HepG2 (cell line): ENCODE measurements at regions not wholly inside any gene's neighbourhood (a gene's known extent, or its start where the extent isn't known, plus 50 kb on each side); places are given as distances from the start of the nearest gene placed in this dataset.

Experiments used
- ATAC-seq: fragments of 200-7000 bp; cut with Tn5 transposase; 3 replicates; pipeline ENCODE4 v1.9.1; 2020; ENCODE audit warnings: mild to moderate bottlenecking, moderate library complexity
- BruUV-seq: library from RNA; stranded (reverse); fragments of 400-500 nt; replicated peaks from 2 replicates; lab custom pipeline; 2021; lab: Mats Ljungman, UMichigan
- CTCF ChIA-PET: fragments of 300-600 bp; formaldehyde crosslinking; extraction: SDS; loops from one replicate; lab custom pipeline; 2021; ENCODE audit warnings: low total read pairs, inconsistent platforms, low intra/inter-chr PET ratio; lab: Yijun Ruan, JAX
- POLR2A ChIA-PET: fragments of 350-600 bp; sonication (Branson Sonifier 250); formaldehyde crosslinking; loops from one replicate; lab custom pipeline; 2020; ENCODE audit warnings: antibody characterized with exemption, inconsistent platforms; lab: Yijun Ruan, JAX
- DNase-seq: peaks from one replicate; pipeline ENCODE4 v3.0.0-alpha.2; 2015; ENCODE audit warnings: low spot score
- FAIRE-seq: peaks from 3 replicates; lab custom pipeline; 2011; peaks lifted over from hg19 to GRCh38; lab: Jason Lieb, UNC
- H2AFZ ChIP-seq: one replicate; pipeline ENCODE4 v1.6.1; 2011; ENCODE audit warnings: low read length, inconsistent platforms
- H3K27ac ChIP-seq: fragments of 300-600 bp; 3 replicates; pipeline ENCODE4 v1.8.0; 2011; ENCODE audit warnings: mixed run types, mild to moderate bottlenecking, mixed read lengths, low read length, inconsistent platforms; ENCODE audit not compliant: insufficient read depth; ENCODE audit errors: extremely low read length
- H3K27me3 ChIP-seq, 2 experiments: fragments of 200-600 bp in 1 of 2; 2 replicates in 1 of 2; 3 replicates in 1 of 2; pipeline versions ENCODE4 v1.6.0 to v1.8.0; 2011; ENCODE audit warnings: low read length in 2 of 2, mild to moderate bottlenecking in 2 of 2, moderate library complexity in 2 of 2, inconsistent platforms in 1 of 2; ENCODE audit not compliant: insufficient read depth in 2 of 2, control insufficient read depth in 1 of 2
- H3K36me3 ChIP-seq, 2 experiments: fragments of 200-600 bp in 1 of 2; replicated peaks in 1 of 2; 2 replicates in 1 of 2; 3 replicates in 1 of 2; pipeline versions ENCODE4 v1.5.1 to v1.8.0; 2011; ENCODE audit warnings: low read length in 2 of 2, inconsistent platforms in 1 of 2; ENCODE audit not compliant: insufficient read depth in 2 of 2, control insufficient read depth in 1 of 2
- H3K4me1 ChIP-seq: 2 replicates; pipeline ENCODE4 v1.5.1; 2012; ENCODE audit warnings: low read length, inconsistent platforms; ENCODE audit not compliant: insufficient read depth
- H3K4me2 ChIP-seq: 2 replicates; pipeline ENCODE4 v1.6.0; 2011; ENCODE audit warnings: low read depth, low read length, inconsistent platforms
- H3K4me3 ChIP-seq, 3 experiments: fragments of 200-600 bp in 1 of 3; sonication (generic), shearing (Covaris generic) in 1 of 3; replicated peaks in 1 of 3; 2 replicates each; pipeline ENCODE4 v1.5.1; 2011 to 2016; ENCODE audit warnings: low read length in 3 of 3, inconsistent platforms in 2 of 3, low read depth in 2 of 3, mild to moderate bottlenecking in 2 of 3, control low read depth in 1 of 3, mixed read lengths in 1 of 3; ENCODE audit not compliant: insufficient read depth in 1 of 3
- H3K79me2 ChIP-seq: one replicate; pipeline ENCODE4 v1.6.1; 2011; ENCODE audit warnings: low read length, inconsistent platforms; ENCODE audit not compliant: insufficient read depth
- H3K9ac ChIP-seq: 2 replicates; pipeline ENCODE4 v1.6.0; 2011; ENCODE audit warnings: mild to moderate bottlenecking, low read depth, low read length, inconsistent platforms; ENCODE audit not compliant: insufficient read depth
- H3K9me3 ChIP-seq: 2 replicates; pipeline ENCODE4 v1.5.1; 2012; ENCODE audit warnings: mild to moderate bottlenecking, low read length
- H4K20me1 ChIP-seq: 2 replicates; pipeline ENCODE4 v1.6.0; 2011; ENCODE audit warnings: inconsistent platforms, mild to moderate bottlenecking, low read length, moderate library complexity; ENCODE audit not compliant: insufficient read depth
- MAZ ChIP-seq, 2 experiments: sonication (generic) in 1 of 2; formaldehyde crosslinking in 1 of 2; IDR thresholded peaks; 2 replicates each; pipeline versions ENCODE4 v1.5.0 to v1.6.1; 2012 to 2020; ENCODE audit warnings: low read depth in 2 of 2, mild to moderate bottlenecking in 2 of 2, borderline replicate concordance in 1 of 2, improper control_type of control experiment in 1 of 2, low read length in 1 of 2, missing genetic modification reagents in 1 of 2, moderate library complexity in 1 of 2
- ZNF775 ChIP-seq: sonication (generic); formaldehyde crosslinking; IDR thresholded peaks from 2 replicates; pipeline ENCODE4 v1.4.0; 2020; ENCODE audit warnings: missing genetic modification reagents, mild to moderate bottlenecking, moderate library complexity, borderline replicate concordance
- WGBS: methylation state at CpG from one replicate; pipeline ENCODE4 v1.1.6; 2017; ENCODE audit warnings: low lambda C conversion rate; 5-methylcytosine and 5-hydroxymethylcytosine counted together
- in situ Hi-C: cut with HindIII; loops from 2 replicates; pipeline ENCODE4 v1.10.0; 2017; ENCODE audit warnings: low pct_unique_long_range_greater_than_20kb; ENCODE audit not compliant: extremely low pct_ligation_motif_present
- intact Hi-C: fragments of 100-400 bp; cut with micrococcal nuclease; formaldehyde crosslinking; loops from one replicate; pipeline ENCODE4 v1.10.0; 2022; ENCODE audit not compliant: unreplicated experiment
- TF ChIP-seq, protein P1 (sequence below): sonication (generic); formaldehyde crosslinking; IDR thresholded peaks from 2 replicates; pipeline ENCODE4 v1.4.0; 2020; ENCODE audit warnings: mild to moderate bottlenecking, missing genetic modification reagents, borderline replicate concordance
- TF ChIP-seq, protein P2 (sequence below): sonication (generic); formaldehyde crosslinking; IDR thresholded peaks from 2 replicates; pipeline ENCODE4 v1.4.0; 2020; ENCODE audit warnings: missing genetic modification reagents
- TF ChIP-seq, protein P3 (sequence below): sonication (generic); formaldehyde crosslinking; IDR thresholded peaks from 2 replicates; pipeline ENCODE4 v1.5.1; 2020; ENCODE audit warnings: mild to moderate bottlenecking, missing genetic modification reagents, borderline replicate concordance
- TF ChIP-seq, protein P4 (sequence below): sonication (generic); formaldehyde crosslinking; IDR thresholded peaks from 2 replicates; pipeline ENCODE4 v1.8.1; 2023; ENCODE audit warnings: missing genetic modification reagents, mild to moderate bottlenecking, borderline replicate concordance

DNA sequence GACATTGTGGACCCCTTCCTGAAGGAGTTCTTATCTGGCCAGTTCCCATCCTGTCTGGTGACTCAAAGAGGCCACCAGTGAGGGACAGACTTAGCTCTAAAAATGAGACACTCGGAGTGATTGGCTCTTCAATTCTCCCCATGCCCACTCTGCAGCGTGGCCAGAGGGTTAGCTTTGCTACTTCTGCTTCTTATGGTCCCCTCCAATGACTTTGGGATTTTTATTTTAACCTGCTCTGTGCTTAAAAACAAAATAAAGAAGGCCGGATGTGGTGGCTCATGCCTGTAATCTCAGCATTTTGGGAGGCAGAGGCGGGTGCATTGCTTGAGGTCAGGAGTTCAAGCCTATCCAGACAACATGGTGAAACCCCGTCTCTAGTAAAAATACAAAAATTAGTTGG lies 573.0 kb upstream of the AUTS2 start:
- Histone ChIP-seq H3K4me2 (no peak overlapping the region), H3K27ac (no peak overlapping the region), H2AFZ (no peak overlapping the region), H3K9me3 (peaks cover 24% of the 10 kb centered on the region), H3K4me3 (no peak overlapping the region), H3K4me1 (no peaks in the 10 kb centered on the region), H3K27me3 (no peaks in the 10 kb centered on the region), H4K20me1 (no peaks in the 10 kb centered on the region), H3K36me3 (no peaks in the 10 kb centered on the region), H3K9ac (no peak overlapping the region), H3K79me2 (no peaks in the 10 kb centered on the region)
- DNase-seq (no peak), FAIRE-seq (no peak), ATAC-seq (no peak)
- POLR2A ChIA-PET = no interaction called here
- BruUV-seq = no TSS peak
- intact Hi-C loops = no loop called here
- WGBS = 10% methylated on average over 5 of the region's 5 CpGs
- CTCF ChIA-PET = no interaction called here
- TF ChIP-seq, protein P1, sequence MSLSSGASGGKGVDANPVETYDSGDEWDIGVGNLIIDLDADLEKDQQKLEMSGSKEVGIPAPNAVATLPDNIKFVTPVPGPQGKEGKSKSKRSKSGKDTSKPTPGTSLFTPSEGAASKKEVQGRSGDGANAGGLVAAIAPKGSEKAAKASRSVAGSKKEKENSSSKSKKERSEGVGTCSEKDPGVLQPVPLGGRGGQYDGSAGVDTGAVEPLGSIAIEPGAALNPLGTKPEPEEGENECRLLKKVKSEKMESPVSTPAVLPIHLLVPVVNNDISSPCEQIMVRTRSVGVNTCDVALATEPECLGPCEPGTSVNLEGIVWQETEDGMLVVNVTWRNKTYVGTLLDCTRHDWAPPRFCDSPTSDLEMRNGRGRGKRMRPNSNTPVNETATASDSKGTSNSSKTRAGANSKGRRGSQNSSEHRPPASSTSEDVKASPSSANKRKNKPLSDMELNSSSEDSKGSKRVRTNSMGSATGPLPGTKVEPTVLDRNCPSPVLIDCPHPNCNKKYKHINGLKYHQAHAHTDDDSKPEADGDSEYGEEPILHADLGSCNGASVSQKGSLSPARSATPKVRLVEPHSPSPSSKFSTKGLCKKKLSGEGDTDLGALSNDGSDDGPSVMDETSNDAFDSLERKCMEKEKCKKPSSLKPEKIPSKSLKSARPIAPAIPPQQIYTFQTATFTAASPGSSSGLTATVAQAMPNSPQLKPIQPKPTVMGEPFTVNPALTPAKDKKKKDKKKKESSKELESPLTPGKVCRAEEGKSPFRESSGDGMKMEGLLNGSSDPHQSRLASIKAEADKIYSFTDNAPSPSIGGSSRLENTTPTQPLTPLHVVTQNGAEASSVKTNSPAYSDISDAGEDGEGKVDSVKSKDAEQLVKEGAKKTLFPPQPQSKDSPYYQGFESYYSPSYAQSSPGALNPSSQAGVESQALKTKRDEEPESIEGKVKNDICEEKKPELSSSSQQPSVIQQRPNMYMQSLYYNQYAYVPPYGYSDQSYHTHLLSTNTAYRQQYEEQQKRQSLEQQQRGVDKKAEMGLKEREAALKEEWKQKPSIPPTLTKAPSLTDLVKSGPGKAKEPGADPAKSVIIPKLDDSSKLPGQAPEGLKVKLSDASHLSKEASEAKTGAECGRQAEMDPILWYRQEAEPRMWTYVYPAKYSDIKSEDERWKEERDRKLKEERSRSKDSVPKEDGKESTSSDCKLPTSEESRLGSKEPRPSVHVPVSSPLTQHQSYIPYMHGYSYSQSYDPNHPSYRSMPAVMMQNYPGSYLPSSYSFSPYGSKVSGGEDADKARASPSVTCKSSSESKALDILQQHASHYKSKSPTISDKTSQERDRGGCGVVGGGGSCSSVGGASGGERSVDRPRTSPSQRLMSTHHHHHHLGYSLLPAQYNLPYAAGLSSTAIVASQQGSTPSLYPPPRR = no peak
- TF ChIP-seq, protein P2, sequence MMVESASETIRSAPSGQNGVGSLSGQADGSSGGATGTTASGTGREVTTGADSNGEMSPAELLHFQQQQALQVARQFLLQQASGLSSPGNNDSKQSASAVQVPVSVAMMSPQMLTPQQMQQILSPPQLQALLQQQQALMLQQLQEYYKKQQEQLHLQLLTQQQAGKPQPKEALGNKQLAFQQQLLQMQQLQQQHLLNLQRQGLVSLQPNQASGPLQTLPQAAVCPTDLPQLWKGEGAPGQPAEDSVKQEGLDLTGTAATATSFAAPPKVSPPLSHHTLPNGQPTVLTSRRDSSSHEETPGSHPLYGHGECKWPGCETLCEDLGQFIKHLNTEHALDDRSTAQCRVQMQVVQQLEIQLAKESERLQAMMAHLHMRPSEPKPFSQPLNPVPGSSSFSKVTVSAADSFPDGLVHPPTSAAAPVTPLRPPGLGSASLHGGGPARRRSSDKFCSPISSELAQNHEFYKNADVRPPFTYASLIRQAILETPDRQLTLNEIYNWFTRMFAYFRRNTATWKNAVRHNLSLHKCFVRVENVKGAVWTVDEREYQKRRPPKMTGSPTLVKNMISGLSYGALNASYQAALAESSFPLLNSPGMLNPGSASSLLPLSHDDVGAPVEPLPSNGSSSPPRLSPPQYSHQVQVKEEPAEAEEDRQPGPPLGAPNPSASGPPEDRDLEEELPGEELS (CRISPR knock-in tag) = no peak
- TF ChIP-seq, protein P3, sequence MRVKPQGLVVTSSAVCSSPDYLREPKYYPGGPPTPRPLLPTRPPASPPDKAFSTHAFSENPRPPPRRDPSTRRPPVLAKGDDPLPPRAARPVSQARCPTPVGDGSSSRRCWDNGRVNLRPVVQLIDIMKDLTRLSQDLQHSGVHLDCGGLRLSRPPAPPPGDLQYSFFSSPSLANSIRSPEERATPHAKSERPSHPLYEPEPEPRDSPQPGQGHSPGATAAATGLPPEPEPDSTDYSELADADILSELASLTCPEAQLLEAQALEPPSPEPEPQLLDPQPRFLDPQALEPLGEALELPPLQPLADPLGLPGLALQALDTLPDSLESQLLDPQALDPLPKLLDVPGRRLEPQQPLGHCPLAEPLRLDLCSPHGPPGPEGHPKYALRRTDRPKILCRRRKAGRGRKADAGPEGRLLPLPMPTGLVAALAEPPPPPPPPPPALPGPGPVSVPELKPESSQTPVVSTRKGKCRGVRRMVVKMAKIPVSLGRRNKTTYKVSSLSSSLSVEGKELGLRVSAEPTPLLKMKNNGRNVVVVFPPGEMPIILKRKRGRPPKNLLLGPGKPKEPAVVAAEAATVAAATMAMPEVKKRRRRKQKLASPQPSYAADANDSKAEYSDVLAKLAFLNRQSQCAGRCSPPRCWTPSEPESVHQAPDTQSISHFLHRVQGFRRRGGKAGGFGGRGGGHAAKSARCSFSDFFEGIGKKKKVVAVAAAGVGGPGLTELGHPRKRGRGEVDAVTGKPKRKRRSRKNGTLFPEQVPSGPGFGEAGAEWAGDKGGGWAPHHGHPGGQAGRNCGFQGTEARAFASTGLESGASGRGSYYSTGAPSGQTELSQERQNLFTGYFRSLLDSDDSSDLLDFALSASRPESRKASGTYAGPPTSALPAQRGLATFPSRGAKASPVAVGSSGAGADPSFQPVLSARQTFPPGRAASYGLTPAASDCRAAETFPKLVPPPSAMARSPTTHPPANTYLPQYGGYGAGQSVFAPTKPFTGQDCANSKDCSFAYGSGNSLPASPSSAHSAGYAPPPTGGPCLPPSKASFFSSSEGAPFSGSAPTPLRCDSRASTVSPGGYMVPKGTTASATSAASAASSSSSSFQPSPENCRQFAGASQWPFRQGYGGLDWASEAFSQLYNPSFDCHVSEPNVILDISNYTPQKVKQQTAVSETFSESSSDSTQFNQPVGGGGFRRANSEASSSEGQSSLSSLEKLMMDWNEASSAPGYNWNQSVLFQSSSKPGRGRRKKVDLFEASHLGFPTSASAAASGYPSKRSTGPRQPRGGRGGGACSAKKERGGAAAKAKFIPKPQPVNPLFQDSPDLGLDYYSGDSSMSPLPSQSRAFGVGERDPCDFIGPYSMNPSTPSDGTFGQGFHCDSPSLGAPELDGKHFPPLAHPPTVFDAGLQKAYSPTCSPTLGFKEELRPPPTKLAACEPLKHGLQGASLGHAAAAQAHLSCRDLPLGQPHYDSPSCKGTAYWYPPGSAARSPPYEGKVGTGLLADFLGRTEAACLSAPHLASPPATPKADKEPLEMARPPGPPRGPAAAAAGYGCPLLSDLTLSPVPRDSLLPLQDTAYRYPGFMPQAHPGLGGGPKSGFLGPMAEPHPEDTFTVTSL = no peak
- no peak for TF ChIP-seq ZNF775 (CRISPR knock-in tag)
- TF ChIP-seq, protein P4, sequence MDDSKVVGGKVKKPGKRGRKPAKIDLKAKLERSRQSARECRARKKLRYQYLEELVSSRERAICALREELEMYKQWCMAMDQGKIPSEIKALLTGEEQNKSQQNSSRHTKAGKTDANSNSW (CRISPR knock-in tag) = no peak
- TF ChIP-seq MAZ (IDR thresholded peaks at IDR 0.05; ENCODE audit: borderline replicate concordance, low read depth, low read length) = no peak
- no peak for TF ChIP-seq MAZ (CRISPR knock-in tag; IDR thresholded peaks at IDR 0.05; ENCODE audit: low read depth)
- in situ Hi-C loops = no loop called here
